ENCODE measurements at regions not wholly inside any gene's neighbourhood (a gene's known extent, or its start where the extent isn't known, plus 50 kb on each side); places are given as distances from the start of the nearest gene placed in this dataset.

DNA sequence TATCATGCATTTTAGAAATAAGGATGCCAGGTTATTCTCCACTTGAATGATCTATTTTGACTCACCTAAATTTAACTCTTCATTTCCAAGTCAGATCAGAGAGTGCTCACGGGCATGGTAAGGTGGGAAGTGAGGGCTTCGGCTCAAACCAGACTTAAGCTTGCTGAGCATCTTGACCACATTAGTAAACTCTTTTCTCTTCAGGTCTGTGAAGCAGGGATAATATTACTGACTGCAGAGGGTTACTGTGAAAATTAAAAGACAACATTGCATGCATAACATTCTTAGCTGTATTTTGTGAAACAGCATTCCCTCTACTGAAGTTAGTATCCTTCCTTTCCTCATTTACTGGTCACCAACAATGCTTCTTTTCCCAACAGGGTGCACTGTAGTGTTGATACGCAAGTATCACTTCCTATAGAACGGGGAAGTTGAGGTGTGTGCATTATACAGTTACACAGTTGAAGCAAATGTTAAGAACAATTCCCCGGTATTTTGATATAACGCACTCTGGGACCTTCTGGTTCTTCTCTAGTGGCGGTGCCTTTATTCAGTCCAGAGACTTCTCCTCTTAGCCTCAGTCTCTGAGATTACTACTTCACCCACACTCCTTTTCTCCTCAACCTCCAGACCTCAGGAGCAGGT lies 74.1 kb upstream of the MNS1 start (continued):
- TF ChIP-seq, protein P1, sequence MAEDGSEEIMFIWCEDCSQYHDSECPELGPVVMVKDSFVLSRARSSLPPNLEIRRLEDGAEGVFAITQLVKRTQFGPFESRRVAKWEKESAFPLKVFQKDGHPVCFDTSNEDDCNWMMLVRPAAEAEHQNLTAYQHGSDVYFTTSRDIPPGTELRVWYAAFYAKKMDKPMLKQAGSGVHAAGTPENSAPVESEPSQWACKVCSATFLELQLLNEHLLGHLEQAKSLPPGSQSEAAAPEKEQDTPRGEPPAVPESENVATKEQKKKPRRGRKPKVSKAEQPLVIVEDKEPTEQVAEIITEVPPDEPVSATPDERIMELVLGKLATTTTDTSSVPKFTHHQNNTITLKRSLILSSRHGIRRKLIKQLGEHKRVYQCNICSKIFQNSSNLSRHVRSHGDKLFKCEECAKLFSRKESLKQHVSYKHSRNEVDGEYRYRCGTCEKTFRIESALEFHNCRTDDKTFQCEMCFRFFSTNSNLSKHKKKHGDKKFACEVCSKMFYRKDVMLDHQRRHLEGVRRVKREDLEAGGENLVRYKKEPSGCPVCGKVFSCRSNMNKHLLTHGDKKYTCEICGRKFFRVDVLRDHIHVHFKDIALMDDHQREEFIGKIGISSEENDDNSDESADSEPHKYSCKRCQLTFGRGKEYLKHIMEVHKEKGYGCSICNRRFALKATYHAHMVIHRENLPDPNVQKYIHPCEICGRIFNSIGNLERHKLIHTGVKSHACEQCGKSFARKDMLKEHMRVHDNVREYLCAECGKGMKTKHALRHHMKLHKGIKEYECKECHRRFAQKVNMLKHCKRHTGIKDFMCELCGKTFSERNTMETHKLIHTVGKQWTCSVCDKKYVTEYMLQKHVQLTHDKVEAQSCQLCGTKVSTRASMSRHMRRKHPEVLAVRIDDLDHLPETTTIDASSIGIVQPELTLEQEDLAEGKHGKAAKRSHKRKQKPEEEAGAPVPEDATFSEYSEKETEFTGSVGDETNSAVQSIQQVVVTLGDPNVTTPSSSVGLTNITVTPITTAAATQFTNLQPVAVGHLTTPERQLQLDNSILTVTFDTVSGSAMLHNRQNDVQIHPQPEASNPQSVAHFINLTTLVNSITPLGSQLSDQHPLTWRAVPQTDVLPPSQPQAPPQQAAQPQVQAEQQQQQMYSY (CRISPR knock-in tag; IDR thresholded peaks at IDR 0.05), result no peak

DNA sequence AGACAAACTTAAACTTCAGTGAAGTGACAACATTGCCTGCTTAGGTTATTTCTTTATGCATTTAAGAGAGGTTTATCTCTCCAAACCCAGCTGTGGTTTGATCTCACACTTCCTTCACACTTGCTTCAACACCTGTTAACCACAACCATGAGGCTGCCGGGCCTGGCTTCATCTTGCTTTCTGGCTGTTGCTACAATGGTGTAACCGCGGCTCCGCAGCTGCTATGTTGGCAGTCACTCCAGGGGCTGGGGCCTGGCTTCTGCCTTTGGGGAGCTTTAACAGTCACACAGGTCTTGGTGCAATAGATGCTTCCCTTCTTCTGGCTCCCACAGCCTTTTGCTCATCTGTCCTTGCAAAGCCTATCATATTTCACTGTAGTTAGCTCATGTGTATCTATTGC lies 72.9 kb upstream of the MNS1 start:
- TF ChIP-seq NFE2L1 (CRISPR knock-in tag; IDR thresholded peaks at IDR 0.05) (no peak), GRHL2 (CRISPR knock-in tag; IDR thresholded peaks at IDR 0.05; ENCODE audit: insufficient replicate concordance, severe bottlenecking) (no peak), ETV6 (CRISPR knock-in tag; IDR thresholded peaks at IDR 0.05) (no peak)
- TF ChIP-seq, protein P2, sequence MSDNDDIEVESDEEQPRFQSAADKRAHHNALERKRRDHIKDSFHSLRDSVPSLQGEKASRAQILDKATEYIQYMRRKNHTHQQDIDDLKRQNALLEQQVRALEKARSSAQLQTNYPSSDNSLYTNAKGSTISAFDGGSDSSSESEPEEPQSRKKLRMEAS (CRISPR knock-in tag; IDR thresholded peaks at IDR 0.05), result no peak
- ATAC-seq, result no peak
- ChIA-PET POLR2A (no interaction called here), CTCF (no interaction called here)
- Mint-ChIP-seq H3K27ac (no peak overlapping the region), H3K9me3 (peaks cover 16% of the 10 kb centered on the region), H3K4me1 (peaks cover 5% of the 10 kb centered on the region; the same call in 1 of the 2 replicates), H3K4me3 (no peak overlapping the region), H3K36me3 (peaks cover 2% of the 10 kb centered on the region), H3K27me3 (ENCODE audit: low read depth) (no peaks in the 10 kb centered on the region; the same call in 1 of the 2 replicates)
- no peak for DNase-seq (ENCODE audit: low spot score)

DNA sequence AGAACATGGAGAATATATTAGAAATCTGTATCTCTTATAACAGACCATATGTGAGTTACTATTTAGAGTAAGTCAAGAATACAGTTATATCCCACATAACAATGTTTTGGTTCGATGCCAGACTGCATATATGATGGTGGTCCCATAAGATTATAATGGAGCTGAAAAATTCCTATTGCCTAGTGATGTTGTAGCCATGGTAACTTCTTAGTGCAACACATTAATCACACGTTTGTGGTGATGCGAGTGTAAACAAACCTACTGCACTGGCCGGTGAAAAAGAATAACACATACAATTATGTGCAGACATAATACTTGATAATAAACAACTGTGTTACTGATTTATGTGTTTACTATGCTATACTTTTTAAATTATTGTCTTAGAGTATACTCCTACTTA lies 69.8 kb upstream of the MNS1 start:
- ChIA-PET CTCF (interaction anchor here (1.0 kb wide), 1 partner anchor 44 kb away, joined by 3 read pairs; no protein-coding TSS in a partner anchor), POLR2A (no interaction called here)
- no peak for DNase-seq (ENCODE audit: low spot score)
- no peaks in the 10 kb centered on the region; the same call in 1 of the 2 replicates for H3K27me3 Mint-ChIP-seq (ENCODE audit: low read depth)
- no peaks in the 10 kb centered on the region; the same call in 1 of the 2 replicates for H3K36me3 Mint-ChIP-seq
- H3K9me3 Mint-ChIP-seq, result peaks cover 11% of the 10 kb centered on the region
- H3K4me1 Mint-ChIP-seq, result peaks cover 5% of the 10 kb centered on the region; the same call in 1 of the 2 replicates
- H3K4me3 Mint-ChIP-seq, result no peak overlapping the region
- no peak overlapping the region for H3K27ac Mint-ChIP-seq
- no peak for ATAC-seq
- TF ChIP-seq, protein P3, sequence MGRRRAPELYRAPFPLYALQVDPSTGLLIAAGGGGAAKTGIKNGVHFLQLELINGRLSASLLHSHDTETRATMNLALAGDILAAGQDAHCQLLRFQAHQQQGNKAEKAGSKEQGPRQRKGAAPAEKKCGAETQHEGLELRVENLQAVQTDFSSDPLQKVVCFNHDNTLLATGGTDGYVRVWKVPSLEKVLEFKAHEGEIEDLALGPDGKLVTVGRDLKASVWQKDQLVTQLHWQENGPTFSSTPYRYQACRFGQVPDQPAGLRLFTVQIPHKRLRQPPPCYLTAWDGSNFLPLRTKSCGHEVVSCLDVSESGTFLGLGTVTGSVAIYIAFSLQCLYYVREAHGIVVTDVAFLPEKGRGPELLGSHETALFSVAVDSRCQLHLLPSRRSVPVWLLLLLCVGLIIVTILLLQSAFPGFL (CRISPR knock-in tag; IDR thresholded peaks at IDR 0.05; ENCODE audit: borderline replicate concordance), result no peak
- TF ChIP-seq, protein P4, sequence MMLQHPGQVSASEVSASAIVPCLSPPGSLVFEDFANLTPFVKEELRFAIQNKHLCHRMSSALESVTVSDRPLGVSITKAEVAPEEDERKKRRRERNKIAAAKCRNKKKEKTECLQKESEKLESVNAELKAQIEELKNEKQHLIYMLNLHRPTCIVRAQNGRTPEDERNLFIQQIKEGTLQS (CRISPR knock-in tag; conservative IDR thresholded peaks at IDR 0.05), result no peak
- TF ChIP-seq, protein P5, sequence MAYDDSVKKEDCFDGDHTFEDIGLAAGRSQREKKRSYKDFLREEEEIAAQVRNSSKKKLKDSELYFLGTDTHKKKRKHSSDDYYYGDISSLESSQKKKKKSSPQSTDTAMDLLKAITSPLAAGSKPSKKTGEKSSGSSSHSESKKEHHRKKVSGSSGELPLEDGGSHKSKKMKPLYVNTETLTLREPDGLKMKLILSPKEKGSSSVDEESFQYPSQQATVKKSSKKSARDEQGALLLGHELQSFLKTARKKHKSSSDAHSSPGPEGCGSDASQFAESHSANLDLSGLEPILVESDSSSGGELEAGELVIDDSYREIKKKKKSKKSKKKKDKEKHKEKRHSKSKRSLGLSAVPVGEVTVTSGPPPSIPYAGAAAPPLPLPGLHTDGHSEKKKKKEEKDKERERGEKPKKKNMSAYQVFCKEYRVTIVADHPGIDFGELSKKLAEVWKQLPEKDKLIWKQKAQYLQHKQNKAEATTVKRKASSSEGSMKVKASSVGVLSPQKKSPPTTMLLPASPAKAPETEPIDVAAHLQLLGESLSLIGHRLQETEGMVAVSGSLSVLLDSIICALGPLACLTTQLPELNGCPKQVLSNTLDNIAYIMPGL (CRISPR knock-in tag; IDR thresholded peaks at IDR 0.05), result no peak
- TF ChIP-seq ZNF263 (CRISPR knock-in tag; IDR thresholded peaks at IDR 0.05; ENCODE audit: low read depth) (no peak), TCF7 (CRISPR knock-in tag; IDR thresholded peaks at IDR 0.05; ENCODE audit: low read depth) (no peak), ESRRA (CRISPR knock-in tag; IDR thresholded peaks at IDR 0.05; ENCODE audit: borderline replicate concordance) (no peak), NFYB (CRISPR knock-in tag; conservative IDR thresholded peaks at IDR 0.05; ENCODE audit: low read depth) (no peak), KAT7 (CRISPR knock-in tag; IDR thresholded peaks at IDR 0.05; ENCODE audit: borderline replicate concordance) (no peak), RORB (CRISPR knock-in tag; IDR thresholded peaks at IDR 0.05) (no peak), CREM (CRISPR knock-in tag; IDR thresholded peaks at IDR 0.05) (no peak), ZNF423 (CRISPR knock-in tag; IDR thresholded peaks at IDR 0.05) (no peak)
- TF ChIP-seq, protein P1 (CRISPR knock-in tag; IDR thresholded peaks at IDR 0.05), result no peak
- TF ChIP-seq, protein P6, sequence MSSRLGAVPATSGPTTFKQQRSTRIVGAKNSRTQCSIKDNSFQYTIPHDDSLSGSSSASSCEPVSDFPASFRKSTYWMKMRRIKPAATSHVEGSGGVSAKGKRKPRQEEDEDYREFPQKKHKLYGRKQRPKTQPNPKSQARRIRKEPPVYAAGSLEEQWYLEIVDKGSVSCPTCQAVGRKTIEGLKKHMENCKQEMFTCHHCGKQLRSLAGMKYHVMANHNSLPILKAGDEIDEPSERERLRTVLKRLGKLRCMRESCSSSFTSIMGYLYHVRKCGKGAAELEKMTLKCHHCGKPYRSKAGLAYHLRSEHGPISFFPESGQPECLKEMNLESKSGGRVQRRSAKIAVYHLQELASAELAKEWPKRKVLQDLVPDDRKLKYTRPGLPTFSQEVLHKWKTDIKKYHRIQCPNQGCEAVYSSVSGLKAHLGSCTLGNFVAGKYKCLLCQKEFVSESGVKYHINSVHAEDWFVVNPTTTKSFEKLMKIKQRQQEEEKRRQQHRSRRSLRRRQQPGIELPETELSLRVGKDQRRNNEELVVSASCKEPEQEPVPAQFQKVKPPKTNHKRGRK (CRISPR knock-in tag; IDR thresholded peaks at IDR 0.05; ENCODE audit: borderline replicate concordance), result no peak
- TF ChIP-seq, protein P7, sequence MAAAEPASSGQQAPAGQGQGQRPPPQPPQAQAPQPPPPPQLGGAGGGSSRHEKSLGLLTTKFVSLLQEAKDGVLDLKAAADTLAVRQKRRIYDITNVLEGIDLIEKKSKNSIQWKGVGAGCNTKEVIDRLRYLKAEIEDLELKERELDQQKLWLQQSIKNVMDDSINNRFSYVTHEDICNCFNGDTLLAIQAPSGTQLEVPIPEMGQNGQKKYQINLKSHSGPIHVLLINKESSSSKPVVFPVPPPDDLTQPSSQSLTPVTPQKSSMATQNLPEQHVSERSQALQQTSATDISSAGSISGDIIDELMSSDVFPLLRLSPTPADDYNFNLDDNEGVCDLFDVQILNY (CRISPR knock-in tag; IDR thresholded peaks at IDR 0.05), result no peak
